ENCODE measurements at regions not wholly inside any gene's neighbourhood (a gene's known extent, or its start where the extent isn't known, plus 50 kb on each side); places are given as distances from the start of the nearest gene placed in this dataset.
"Not testable (repeated sequence)": the region's sequence is repeated elsewhere in the genome, so short reads cannot be mapped to it uniquely, and the experiment has no call there.

GRCh38 chr5:32951003-32951402 is 239.9 kb downstream of the NPR3 start:
- peaks cover 2% of the 10 kb centered on the region for H3K4me1 ChIP-seq (ENCODE audit: insufficient read depth, insufficient read length)
- DNase-seq (ENCODE audit: low read depth, low spot score), result no peak
- H3K9me3 ChIP-seq (ENCODE audit: insufficient read depth, low read length), result no peaks in the 10 kb centered on the region
- H3K4me3 ChIP-seq (ENCODE audit: insufficient read length, low read depth), result no peak overlapping the region
- no peaks in the 10 kb centered on the region for H3K36me3 ChIP-seq (ENCODE audit: insufficient read depth, insufficient read length, low read length)
- H3K9ac ChIP-seq (ENCODE audit: insufficient read length, low read depth), result no peak overlapping the region
- TF ChIP-seq SUZ12 (IDR thresholded peaks at IDR 0.05; ENCODE audit: extremely low read depth, insufficient read depth, insufficient read length) (no peak), YY1 (IDR thresholded peaks at IDR 0.05; ENCODE audit: insufficient read depth, insufficient read length) (no peak), ZNF274 (IDR thresholded peaks at IDR 0.05; ENCODE audit: low read depth, low read length) (no peak)
- H3K27me3 ChIP-seq (ENCODE audit: insufficient read depth, insufficient read length), result no peaks in the 10 kb centered on the region

- no peak for DNase-seq (ENCODE audit: low read depth, low spot score)
- H3K36me3 ChIP-seq (ENCODE audit: insufficient read depth, insufficient read length, low read length), result no peaks in the 10 kb centered on the region
- TF ChIP-seq YY1 (IDR thresholded peaks at IDR 0.05; ENCODE audit: insufficient read depth, insufficient read length) (no peak), SUZ12 (IDR thresholded peaks at IDR 0.05; ENCODE audit: extremely low read depth, insufficient read depth, insufficient read length) (no peak), ZNF274 (IDR thresholded peaks at IDR 0.05; ENCODE audit: low read depth, low read length) (no peak)
- no peaks in the 10 kb centered on the region for H3K27me3 ChIP-seq (ENCODE audit: insufficient read depth, insufficient read length)
- no peak overlapping the region for H3K4me3 ChIP-seq (ENCODE audit: insufficient read length, low read depth)
- H3K9me3 ChIP-seq (ENCODE audit: insufficient read depth, low read length), result no peaks in the 10 kb centered on the region
- no peak overlapping the region for H3K9ac ChIP-seq (ENCODE audit: insufficient read length, low read depth)
- peaks cover 2% of the 10 kb centered on the region for H3K4me1 ChIP-seq (ENCODE audit: insufficient read depth, insufficient read length)
Observed at GRCh38 chr5:32951878-32952277, 240.8 kb downstream of the NPR3 start.

GRCh38 chr5:32952421-32952820 is 241.3 kb downstream of the NPR3 start:
- H3K36me3 ChIP-seq (ENCODE audit: insufficient read depth, insufficient read length, low read length); H3K9ac ChIP-seq (ENCODE audit: insufficient read length, low read depth); DNase-seq (ENCODE audit: low read depth, low spot score); H3K9me3 ChIP-seq (ENCODE audit: insufficient read depth, low read length); H3K4me1 ChIP-seq (ENCODE audit: insufficient read depth, insufficient read length); H3K4me3 ChIP-seq (ENCODE audit: insufficient read length, low read depth); H3K27me3 ChIP-seq (ENCODE audit: insufficient read depth, insufficient read length): not testable (repeated sequence)

- Histone ChIP-seq H3K4me3 (ENCODE audit: insufficient read length, low read depth) (no peak overlapping the region), H3K27me3 (ENCODE audit: insufficient read depth, insufficient read length) (no peaks in the 10 kb centered on the region), H3K36me3 (ENCODE audit: insufficient read depth, insufficient read length, low read length) (no peaks in the 10 kb centered on the region), H3K4me1 (ENCODE audit: insufficient read depth, insufficient read length) (peaks cover 2% of the 10 kb centered on the region), H3K9me3 (ENCODE audit: insufficient read depth, low read length) (no peaks in the 10 kb centered on the region), H3K9ac (ENCODE audit: insufficient read length, low read depth) (no peak overlapping the region)
- TF ChIP-seq YY1 (IDR thresholded peaks at IDR 0.05; ENCODE audit: insufficient read depth, insufficient read length), result no peak
- TF ChIP-seq SUZ12 (IDR thresholded peaks at IDR 0.05; ENCODE audit: extremely low read depth, insufficient read depth, insufficient read length), result no peak
- no peak for TF ChIP-seq ZNF274 (IDR thresholded peaks at IDR 0.05; ENCODE audit: low read depth, low read length)
- no peak for DNase-seq (ENCODE audit: low read depth, low spot score)
Observed at GRCh38 chr5:32953694-32954093, 242.6 kb downstream of the NPR3 start.

- H3K36me3 ChIP-seq (ENCODE audit: insufficient read depth, insufficient read length, low read length), result no peaks in the 10 kb centered on the region
- DNase-seq (ENCODE audit: low read depth, low spot score), result no peak
- H3K27me3 ChIP-seq (ENCODE audit: insufficient read depth, insufficient read length), result no peaks in the 10 kb centered on the region
- peaks cover 2% of the 10 kb centered on the region for H3K4me1 ChIP-seq (ENCODE audit: insufficient read depth, insufficient read length)
- no peak overlapping the region for H3K4me3 ChIP-seq (ENCODE audit: insufficient read length, low read depth)
- TF ChIP-seq SUZ12 (IDR thresholded peaks at IDR 0.05; ENCODE audit: extremely low read depth, insufficient read depth, insufficient read length) (no peak), ZNF274 (IDR thresholded peaks at IDR 0.05; ENCODE audit: low read depth, low read length) (no peak), YY1 (IDR thresholded peaks at IDR 0.05; ENCODE audit: insufficient read depth, insufficient read length) (no peak)
- H3K9ac ChIP-seq (ENCODE audit: insufficient read length, low read depth), result no peak overlapping the region
- H3K9me3 ChIP-seq (ENCODE audit: insufficient read depth, low read length), result no peaks in the 10 kb centered on the region
Observed at GRCh38 chr5:32955814-32956213, 244.7 kb downstream of the NPR3 start.

GRCh38 chr5:32960340-32961058 is 249.4 kb downstream of the NPR3 start:
- no peaks in the 10 kb centered on the region for H3K4me1 ChIP-seq (ENCODE audit: insufficient read depth, insufficient read length)
- TF ChIP-seq SUZ12 (IDR thresholded peaks at IDR 0.05; ENCODE audit: extremely low read depth, insufficient read depth, insufficient read length) (no peak), YY1 (IDR thresholded peaks at IDR 0.05; ENCODE audit: insufficient read depth, insufficient read length) (no peak), ZNF274 (IDR thresholded peaks at IDR 0.05; ENCODE audit: low read depth, low read length) (no peak)
- no peaks in the 10 kb centered on the region for H3K27me3 ChIP-seq (ENCODE audit: insufficient read depth, insufficient read length)
- H3K36me3 ChIP-seq (ENCODE audit: insufficient read depth, insufficient read length, low read length), result no peaks in the 10 kb centered on the region
- no peak overlapping the region for H3K9ac ChIP-seq (ENCODE audit: insufficient read length, low read depth)
- no peak overlapping the region for H3K4me3 ChIP-seq (ENCODE audit: insufficient read length, low read depth)
- H3K9me3 ChIP-seq (ENCODE audit: insufficient read depth, low read length), result no peaks in the 10 kb centered on the region
- DNase-seq (ENCODE audit: low read depth, low spot score), result no peak

- DNase-seq (ENCODE audit: low read depth, low spot score), result no peak
- Histone ChIP-seq H3K4me1 (ENCODE audit: insufficient read depth, insufficient read length) (no peaks in the 10 kb centered on the region), H3K4me3 (ENCODE audit: insufficient read length, low read depth) (no peak overlapping the region), H3K36me3 (ENCODE audit: insufficient read depth, insufficient read length, low read length) (no peaks in the 10 kb centered on the region), H3K9ac (ENCODE audit: insufficient read length, low read depth) (no peak overlapping the region), H3K27me3 (ENCODE audit: insufficient read depth, insufficient read length) (no peaks in the 10 kb centered on the region), H3K9me3 (ENCODE audit: insufficient read depth, low read length) (no peaks in the 10 kb centered on the region)
- TF ChIP-seq ZNF274 (IDR thresholded peaks at IDR 0.05; ENCODE audit: low read depth, low read length) (no peak), SUZ12 (IDR thresholded peaks at IDR 0.05; ENCODE audit: extremely low read depth, insufficient read depth, insufficient read length) (no peak), YY1 (IDR thresholded peaks at IDR 0.05; ENCODE audit: insufficient read depth, insufficient read length) (no peak)
Observed at GRCh38 chr5:32961059-32961415, 249.9 kb downstream of the NPR3 start.
